WTC11 (cell line): ENCODE measurements at regions not wholly inside any gene's neighbourhood (a gene's known extent, or its start where the extent isn't known, plus 50 kb on each side); places are given as distances from the start of the nearest gene placed in this dataset.

Experiments used
- CREM ChIP-seq: sonication (generic); formaldehyde crosslinking; IDR thresholded peaks from 2 replicates; pipeline ENCODE4 v1.8.1; 2022; ENCODE audit warnings: mild to moderate bottlenecking, missing genetic modification reagents, moderate library complexity
- EMX1 ChIP-seq: fragments of 250-450 bp; sonication (Bioruptor Pico); IDR thresholded peaks from 2 replicates; pipeline ENCODE4 v1.8.0; 2021; ENCODE audit warnings: mild to moderate bottlenecking
- FOXK1 ChIP-seq: sonication (generic); formaldehyde crosslinking; IDR thresholded peaks from 2 replicates; pipeline ENCODE4 v1.8.0; 2022; ENCODE audit warnings: mild to moderate bottlenecking, moderate library complexity, missing genetic modification reagents
- GTF2I ChIP-seq: fragments of 250-450 bp; sonication (Bioruptor Pico); conservative IDR thresholded peaks from 2 replicates; pipeline ENCODE4 v1.4.0; 2021; ENCODE audit warnings: mild to moderate bottlenecking
- JAZF1 ChIP-seq: fragments of 250-450 bp; sonication (Bioruptor Pico); IDR thresholded peaks from 2 replicates; pipeline ENCODE4 v1.9.0; 2021; ENCODE audit warnings: moderate library complexity, mild to moderate bottlenecking, inconsistent platforms
- KAT7 ChIP-seq: sonication (generic); formaldehyde crosslinking; IDR thresholded peaks from 2 replicates; pipeline ENCODE4 v1.8.1; 2023; ENCODE audit warnings: missing genetic modification reagents, mild to moderate bottlenecking, borderline replicate concordance
- NFATC4 ChIP-seq: fragments of 250-450 bp; sonication (Bioruptor Pico); IDR thresholded peaks from 2 replicates; pipeline ENCODE4 v1.9.0; 2021; ENCODE audit warnings: mild to moderate bottlenecking
- NFE2L1 ChIP-seq: sonication (generic); formaldehyde crosslinking; IDR thresholded peaks from 2 replicates; pipeline ENCODE4 v1.8.1; 2023; ENCODE audit warnings: missing genetic modification reagents
- NR2C2 ChIP-seq: sonication (generic); formaldehyde crosslinking; IDR thresholded peaks from 2 replicates; pipeline ENCODE4 v1.8.0; 2022; ENCODE audit warnings: mild to moderate bottlenecking, missing genetic modification reagents
- NR3C1 ChIP-seq: sonication (generic); formaldehyde crosslinking; conservative IDR thresholded peaks from 2 replicates; pipeline ENCODE4 v1.8.1; 2023; ENCODE audit warnings: low read depth, mild to moderate bottlenecking, missing genetic modification reagents
- PRRX2 ChIP-seq: fragments of 250-450 bp; sonication (Bioruptor Pico); IDR thresholded peaks from 2 replicates; pipeline ENCODE4 v1.8.0; 2021; ENCODE audit warnings: mild to moderate bottlenecking
- SP1 ChIP-seq: sonication (generic); formaldehyde crosslinking; conservative IDR thresholded peaks from 2 replicates; pipeline ENCODE4 v1.8.1; 2022; ENCODE audit warnings: missing genetic modification reagents
- TEAD1 ChIP-seq: sonication (generic); formaldehyde crosslinking; IDR thresholded peaks from 2 replicates; pipeline ENCODE4 v1.8.0; 2022; ENCODE audit warnings: mild to moderate bottlenecking, missing genetic modification reagents
- TEAD4 ChIP-seq: sonication (generic); formaldehyde crosslinking; IDR thresholded peaks from 2 replicates; pipeline ENCODE4 v1.8.0; 2022; ENCODE audit warnings: mild to moderate bottlenecking, missing genetic modification reagents
- ZNF263 ChIP-seq: sonication (generic); formaldehyde crosslinking; IDR thresholded peaks from 2 replicates; pipeline ENCODE4 v1.8.1; 2022; ENCODE audit warnings: low read depth, mild to moderate bottlenecking, moderate library complexity, missing genetic modification reagents
- TF ChIP-seq, protein P1 (sequence below): sonication (generic); formaldehyde crosslinking; IDR thresholded peaks from 2 replicates; pipeline ENCODE4 v1.8.0; 2023; ENCODE audit warnings: mild to moderate bottlenecking, missing genetic modification reagents
- TF ChIP-seq, protein P2 (sequence below): sonication (generic); formaldehyde crosslinking; conservative IDR thresholded peaks from 2 replicates; pipeline ENCODE4 v1.8.1; 2023; ENCODE audit warnings: mild to moderate bottlenecking, low read depth, missing genetic modification reagents, moderate library complexity
- TF ChIP-seq, protein P3 (sequence below): sonication (generic); formaldehyde crosslinking; IDR thresholded peaks from 2 replicates; pipeline ENCODE4 v1.8.0; 2023; ENCODE audit warnings: missing genetic modification reagents, mild to moderate bottlenecking, borderline replicate concordance
- TF ChIP-seq, protein P4 (sequence below): sonication (generic); formaldehyde crosslinking; IDR thresholded peaks from 2 replicates; pipeline ENCODE4 v1.8.1; 2022; ENCODE audit warnings: missing genetic modification reagents, borderline replicate concordance
- TF ChIP-seq, protein P5 (sequence below): fragments of 250-450 bp; sonication (Bioruptor Pico); IDR thresholded peaks from 2 replicates; pipeline ENCODE4 v2.1.2; 2022; ENCODE audit warnings: mild to moderate bottlenecking, moderate library complexity
- TF ChIP-seq, protein P6 (sequence below): sonication (generic); formaldehyde crosslinking; IDR thresholded peaks from 2 replicates; pipeline ENCODE4 v1.8.1; 2022; ENCODE audit warnings: mild to moderate bottlenecking, missing genetic modification reagents, moderate library complexity, borderline replicate concordance

DNA sequence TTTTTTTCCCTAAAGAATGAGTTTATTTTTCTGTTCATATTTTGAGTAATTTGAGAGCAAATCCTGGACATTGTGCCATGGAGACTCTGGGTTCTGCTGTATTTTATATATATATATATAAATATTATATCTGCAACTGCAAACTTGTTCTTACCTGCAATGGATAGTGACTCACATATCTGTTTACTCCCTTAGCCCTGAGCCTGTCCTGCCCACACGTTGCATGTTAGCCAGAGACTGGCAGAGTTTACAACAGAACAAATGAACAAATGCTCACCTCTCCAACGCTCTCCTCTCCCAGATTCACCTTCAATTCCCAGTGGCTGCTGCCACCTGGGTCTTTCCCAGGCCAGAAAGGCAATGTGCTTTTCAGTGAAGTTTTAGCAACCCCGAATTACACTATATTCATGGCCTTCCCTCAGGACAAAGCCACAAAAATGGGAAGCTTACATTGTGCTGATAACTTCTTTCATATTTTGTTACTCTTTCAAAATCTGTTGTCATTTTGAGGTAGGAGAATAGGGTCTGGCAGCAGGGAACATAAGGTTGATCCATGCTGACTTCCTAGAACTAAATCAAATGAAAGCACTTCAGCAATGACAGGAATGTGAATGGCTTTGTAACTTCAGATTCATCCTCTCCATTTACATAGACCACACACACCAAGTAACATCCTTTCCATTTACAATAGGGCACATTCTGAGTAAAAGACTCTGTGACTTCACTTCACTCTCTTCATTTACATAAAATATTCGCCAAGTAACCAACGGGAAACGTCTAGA is 105.4 kb upstream of the FAM110C start (continued):
- TF ChIP-seq, protein P1, sequence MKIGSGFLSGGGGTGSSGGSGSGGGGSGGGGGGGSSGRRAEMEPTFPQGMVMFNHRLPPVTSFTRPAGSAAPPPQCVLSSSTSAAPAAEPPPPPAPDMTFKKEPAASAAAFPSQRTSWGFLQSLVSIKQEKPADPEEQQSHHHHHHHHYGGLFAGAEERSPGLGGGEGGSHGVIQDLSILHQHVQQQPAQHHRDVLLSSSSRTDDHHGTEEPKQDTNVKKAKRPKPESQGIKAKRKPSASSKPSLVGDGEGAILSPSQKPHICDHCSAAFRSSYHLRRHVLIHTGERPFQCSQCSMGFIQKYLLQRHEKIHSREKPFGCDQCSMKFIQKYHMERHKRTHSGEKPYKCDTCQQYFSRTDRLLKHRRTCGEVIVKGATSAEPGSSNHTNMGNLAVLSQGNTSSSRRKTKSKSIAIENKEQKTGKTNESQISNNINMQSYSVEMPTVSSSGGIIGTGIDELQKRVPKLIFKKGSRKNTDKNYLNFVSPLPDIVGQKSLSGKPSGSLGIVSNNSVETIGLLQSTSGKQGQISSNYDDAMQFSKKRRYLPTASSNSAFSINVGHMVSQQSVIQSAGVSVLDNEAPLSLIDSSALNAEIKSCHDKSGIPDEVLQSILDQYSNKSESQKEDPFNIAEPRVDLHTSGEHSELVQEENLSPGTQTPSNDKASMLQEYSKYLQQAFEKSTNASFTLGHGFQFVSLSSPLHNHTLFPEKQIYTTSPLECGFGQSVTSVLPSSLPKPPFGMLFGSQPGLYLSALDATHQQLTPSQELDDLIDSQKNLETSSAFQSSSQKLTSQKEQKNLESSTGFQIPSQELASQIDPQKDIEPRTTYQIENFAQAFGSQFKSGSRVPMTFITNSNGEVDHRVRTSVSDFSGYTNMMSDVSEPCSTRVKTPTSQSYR (CRISPR knock-in tag): no peak
- TF ChIP-seq, protein P2, sequence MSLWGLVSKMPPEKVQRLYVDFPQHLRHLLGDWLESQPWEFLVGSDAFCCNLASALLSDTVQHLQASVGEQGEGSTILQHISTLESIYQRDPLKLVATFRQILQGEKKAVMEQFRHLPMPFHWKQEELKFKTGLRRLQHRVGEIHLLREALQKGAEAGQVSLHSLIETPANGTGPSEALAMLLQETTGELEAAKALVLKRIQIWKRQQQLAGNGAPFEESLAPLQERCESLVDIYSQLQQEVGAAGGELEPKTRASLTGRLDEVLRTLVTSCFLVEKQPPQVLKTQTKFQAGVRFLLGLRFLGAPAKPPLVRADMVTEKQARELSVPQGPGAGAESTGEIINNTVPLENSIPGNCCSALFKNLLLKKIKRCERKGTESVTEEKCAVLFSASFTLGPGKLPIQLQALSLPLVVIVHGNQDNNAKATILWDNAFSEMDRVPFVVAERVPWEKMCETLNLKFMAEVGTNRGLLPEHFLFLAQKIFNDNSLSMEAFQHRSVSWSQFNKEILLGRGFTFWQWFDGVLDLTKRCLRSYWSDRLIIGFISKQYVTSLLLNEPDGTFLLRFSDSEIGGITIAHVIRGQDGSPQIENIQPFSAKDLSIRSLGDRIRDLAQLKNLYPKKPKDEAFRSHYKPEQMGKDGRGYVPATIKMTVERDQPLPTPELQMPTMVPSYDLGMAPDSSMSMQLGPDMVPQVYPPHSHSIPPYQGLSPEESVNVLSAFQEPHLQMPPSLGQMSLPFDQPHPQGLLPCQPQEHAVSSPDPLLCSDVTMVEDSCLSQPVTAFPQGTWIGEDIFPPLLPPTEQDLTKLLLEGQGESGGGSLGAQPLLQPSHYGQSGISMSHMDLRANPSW (CRISPR knock-in tag): no peak
- TF ChIP-seq NFATC4 (CRISPR knock-in tag) (no peak), FOXK1 (CRISPR knock-in tag) (peak; percentile 41; the same call in 1 of the 2 replicates), SP1 (CRISPR knock-in tag) (0 out of 2 replicates have a peak, but pooled peaks have one; percentile 27), CREM (CRISPR knock-in tag) (no peak), TEAD1 (CRISPR knock-in tag) (peak; percentile 98; the same call in 1 of the 2 replicates), NFE2L1 (CRISPR knock-in tag) (no peak; the same call in 1 of the 2 replicates), GTF2I (CRISPR knock-in tag) (no peak), TEAD4 (CRISPR knock-in tag) (peak; percentile 77; the same call in 1 of the 2 replicates), ZNF263 (CRISPR knock-in tag) (no peak), JAZF1 (no peak), EMX1 (CRISPR knock-in tag) (no peak), PRRX2 (CRISPR knock-in tag) (no peak), NR3C1 (CRISPR knock-in tag) (no peak), NR2C2 (CRISPR knock-in tag) (no peak), KAT7 (no peak)
- TF ChIP-seq, protein P3, sequence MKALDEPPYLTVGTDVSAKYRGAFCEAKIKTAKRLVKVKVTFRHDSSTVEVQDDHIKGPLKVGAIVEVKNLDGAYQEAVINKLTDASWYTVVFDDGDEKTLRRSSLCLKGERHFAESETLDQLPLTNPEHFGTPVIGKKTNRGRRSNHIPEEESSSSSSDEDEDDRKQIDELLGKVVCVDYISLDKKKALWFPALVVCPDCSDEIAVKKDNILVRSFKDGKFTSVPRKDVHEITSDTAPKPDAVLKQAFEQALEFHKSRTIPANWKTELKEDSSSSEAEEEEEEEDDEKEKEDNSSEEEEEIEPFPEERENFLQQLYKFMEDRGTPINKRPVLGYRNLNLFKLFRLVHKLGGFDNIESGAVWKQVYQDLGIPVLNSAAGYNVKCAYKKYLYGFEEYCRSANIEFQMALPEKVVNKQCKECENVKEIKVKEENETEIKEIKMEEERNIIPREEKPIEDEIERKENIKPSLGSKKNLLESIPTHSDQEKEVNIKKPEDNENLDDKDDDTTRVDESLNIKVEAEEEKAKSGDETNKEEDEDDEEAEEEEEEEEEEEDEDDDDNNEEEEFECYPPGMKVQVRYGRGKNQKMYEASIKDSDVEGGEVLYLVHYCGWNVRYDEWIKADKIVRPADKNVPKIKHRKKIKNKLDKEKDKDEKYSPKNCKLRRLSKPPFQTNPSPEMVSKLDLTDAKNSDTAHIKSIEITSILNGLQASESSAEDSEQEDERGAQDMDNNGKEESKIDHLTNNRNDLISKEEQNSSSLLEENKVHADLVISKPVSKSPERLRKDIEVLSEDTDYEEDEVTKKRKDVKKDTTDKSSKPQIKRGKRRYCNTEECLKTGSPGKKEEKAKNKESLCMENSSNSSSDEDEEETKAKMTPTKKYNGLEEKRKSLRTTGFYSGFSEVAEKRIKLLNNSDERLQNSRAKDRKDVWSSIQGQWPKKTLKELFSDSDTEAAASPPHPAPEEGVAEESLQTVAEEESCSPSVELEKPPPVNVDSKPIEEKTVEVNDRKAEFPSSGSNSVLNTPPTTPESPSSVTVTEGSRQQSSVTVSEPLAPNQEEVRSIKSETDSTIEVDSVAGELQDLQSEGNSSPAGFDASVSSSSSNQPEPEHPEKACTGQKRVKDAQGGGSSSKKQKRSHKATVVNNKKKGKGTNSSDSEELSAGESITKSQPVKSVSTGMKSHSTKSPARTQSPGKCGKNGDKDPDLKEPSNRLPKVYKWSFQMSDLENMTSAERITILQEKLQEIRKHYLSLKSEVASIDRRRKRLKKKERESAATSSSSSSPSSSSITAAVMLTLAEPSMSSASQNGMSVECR (CRISPR knock-in tag): no peak
- TF ChIP-seq, protein P4, sequence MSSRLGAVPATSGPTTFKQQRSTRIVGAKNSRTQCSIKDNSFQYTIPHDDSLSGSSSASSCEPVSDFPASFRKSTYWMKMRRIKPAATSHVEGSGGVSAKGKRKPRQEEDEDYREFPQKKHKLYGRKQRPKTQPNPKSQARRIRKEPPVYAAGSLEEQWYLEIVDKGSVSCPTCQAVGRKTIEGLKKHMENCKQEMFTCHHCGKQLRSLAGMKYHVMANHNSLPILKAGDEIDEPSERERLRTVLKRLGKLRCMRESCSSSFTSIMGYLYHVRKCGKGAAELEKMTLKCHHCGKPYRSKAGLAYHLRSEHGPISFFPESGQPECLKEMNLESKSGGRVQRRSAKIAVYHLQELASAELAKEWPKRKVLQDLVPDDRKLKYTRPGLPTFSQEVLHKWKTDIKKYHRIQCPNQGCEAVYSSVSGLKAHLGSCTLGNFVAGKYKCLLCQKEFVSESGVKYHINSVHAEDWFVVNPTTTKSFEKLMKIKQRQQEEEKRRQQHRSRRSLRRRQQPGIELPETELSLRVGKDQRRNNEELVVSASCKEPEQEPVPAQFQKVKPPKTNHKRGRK (CRISPR knock-in tag): no peak
- TF ChIP-seq, protein P5, sequence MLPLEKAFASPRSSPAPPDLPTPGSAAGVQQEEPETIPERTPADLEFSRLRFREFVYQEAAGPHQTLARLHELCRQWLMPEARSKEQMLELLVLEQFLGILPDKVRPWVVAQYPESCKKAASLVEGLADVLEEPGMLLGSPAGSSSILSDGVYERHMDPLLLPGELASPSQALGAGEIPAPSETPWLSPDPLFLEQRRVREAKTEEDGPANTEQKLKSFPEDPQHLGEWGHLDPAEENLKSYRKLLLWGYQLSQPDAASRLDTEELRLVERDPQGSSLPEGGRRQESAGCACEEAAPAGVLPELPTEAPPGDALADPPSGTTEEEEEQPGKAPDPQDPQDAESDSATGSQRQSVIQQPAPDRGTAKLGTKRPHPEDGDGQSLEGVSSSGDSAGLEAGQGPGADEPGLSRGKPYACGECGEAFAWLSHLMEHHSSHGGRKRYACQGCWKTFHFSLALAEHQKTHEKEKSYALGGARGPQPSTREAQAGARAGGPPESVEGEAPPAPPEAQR (CRISPR knock-in tag): no peak
- TF ChIP-seq, protein P6, sequence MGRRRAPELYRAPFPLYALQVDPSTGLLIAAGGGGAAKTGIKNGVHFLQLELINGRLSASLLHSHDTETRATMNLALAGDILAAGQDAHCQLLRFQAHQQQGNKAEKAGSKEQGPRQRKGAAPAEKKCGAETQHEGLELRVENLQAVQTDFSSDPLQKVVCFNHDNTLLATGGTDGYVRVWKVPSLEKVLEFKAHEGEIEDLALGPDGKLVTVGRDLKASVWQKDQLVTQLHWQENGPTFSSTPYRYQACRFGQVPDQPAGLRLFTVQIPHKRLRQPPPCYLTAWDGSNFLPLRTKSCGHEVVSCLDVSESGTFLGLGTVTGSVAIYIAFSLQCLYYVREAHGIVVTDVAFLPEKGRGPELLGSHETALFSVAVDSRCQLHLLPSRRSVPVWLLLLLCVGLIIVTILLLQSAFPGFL (CRISPR knock-in tag): no peak
